Peyer's patch (tissue), 4 donors: ENCODE measurements at regions not wholly inside any gene's neighbourhood (a gene's known extent, or its start where the extent isn't known, plus 50 kb on each side); places are given as distances from the start of the nearest gene placed in this dataset.

Experiments
- DNase-seq, 3 donors: peaks; one replicate each; pipeline ENCODE4 v3.0.0-alpha.2; 2017 to 2019
- H3K27ac ChIP-seq, 4 donors: fragments of 200-600 bp; sonication (generic); one replicate each; pipeline ENCODE4 v1.5.1; 2016 to 2019
- H3K27me3 ChIP-seq, 2 donors: fragments of 200-600 bp; sonication (generic); one replicate each; pipeline ENCODE4 v1.5.1; 2019
- H3K36me3 ChIP-seq, 3 donors: fragments of 200-600 bp; sonication (generic); one replicate each; pipeline ENCODE4 v1.5.1; 2016 to 2019
- H3K4me1 ChIP-seq, 4 donors: fragments of 200-600 bp; sonication (generic); one replicate each; pipeline ENCODE4 v1.5.1; 2016 to 2019
- H3K4me3 ChIP-seq, 4 donors: fragments of 200-600 bp; sonication (generic); 1 replicate in 3 of 4; 2 replicates in 1 of 4; pipeline ENCODE4 v1.5.1; 2016 to 2019; ENCODE audit warnings: mild to moderate bottlenecking in 1 of 4
- H3K9me3 ChIP-seq, 4 donors: fragments of 200-600 bp; sonication (generic); one replicate each; pipeline ENCODE4 v1.5.1; 2016 to 2019; ENCODE audit warnings: mild to moderate bottlenecking in 1 of 4
- POLR2A ChIP-seq, 2 donors: fragments of 450-650 bp; IDR thresholded peaks; one replicate each; pipeline ENCODE4 v1.5.1; 2017; ENCODE audit warnings: antibody characterized with exemption in 2 of 2, mild to moderate bottlenecking in 2 of 2, moderate library complexity in 2 of 2
- TF ChIP-seq, protein P1 (sequence below), 6 experiments: fragments of 450-650 bp in 4 of 6; fragments of 200-600 bp in 2 of 6; sonication (generic) in 1 of 6; IDR thresholded peaks; one replicate each; pipeline ENCODE4 v1.5.1; 2017 to 2019; ENCODE audit warnings: antibody characterized with exemption in 6 of 6, mild to moderate bottlenecking in 3 of 6, moderate library complexity in 1 of 6

DNA sequence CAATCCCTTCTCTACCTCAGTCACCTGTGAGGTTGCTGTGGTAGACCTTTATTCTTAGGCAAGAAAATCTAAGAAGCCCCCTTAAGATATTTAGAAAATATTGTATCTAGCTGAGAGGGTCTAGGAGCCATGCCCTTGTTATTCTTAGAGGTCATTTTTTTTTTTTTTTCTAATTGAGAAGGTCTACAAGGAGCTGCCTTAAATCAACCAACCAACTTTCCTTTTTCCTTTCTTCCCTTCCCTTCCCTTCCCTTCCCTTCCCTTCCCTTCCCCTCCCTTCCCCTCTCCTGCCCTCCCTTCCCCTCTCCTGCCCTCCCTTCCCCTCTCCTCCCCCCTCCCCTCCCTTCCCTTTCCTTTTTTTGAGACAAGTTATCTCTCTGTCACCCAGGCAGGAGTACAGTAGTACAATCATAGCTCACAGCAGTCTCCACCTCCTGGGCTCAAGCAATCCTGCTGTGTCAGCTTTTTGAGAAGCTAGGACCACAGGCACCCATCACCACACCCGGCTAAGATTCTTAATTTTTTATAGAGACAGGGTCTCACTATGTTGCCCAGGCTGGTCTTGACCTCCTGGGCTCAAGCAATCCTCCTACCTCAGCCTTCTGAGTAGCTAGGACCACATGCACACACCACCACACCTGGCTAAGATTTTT, 668.4 kb upstream of the FBXO33 start:
- DNase-seq: no peak
- H3K36me3 ChIP-seq: no peaks in the 10 kb centered on the region

DNA sequence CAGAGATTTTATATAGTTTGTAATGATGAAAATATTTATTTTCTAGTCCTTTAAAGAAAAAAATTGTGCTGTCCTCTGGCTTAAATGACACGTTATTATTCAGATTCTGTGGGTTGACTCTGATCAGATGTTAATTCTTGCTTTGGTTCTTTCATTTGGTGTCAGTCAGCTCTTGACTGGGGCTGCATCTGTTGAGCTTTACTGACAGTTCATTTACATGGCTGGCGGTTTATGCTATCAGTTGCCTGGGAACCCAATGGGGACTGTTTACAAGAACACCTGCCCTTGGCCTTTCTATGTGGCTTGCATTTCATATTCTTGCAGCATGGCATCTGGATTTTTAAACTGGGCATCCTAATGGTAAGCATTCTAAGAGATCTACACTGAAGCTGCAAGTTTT, 667.1 kb upstream of the FBXO33 start:
- no peak overlapping the region for H3K27ac ChIP-seq
- TF ChIP-seq, protein P1, sequence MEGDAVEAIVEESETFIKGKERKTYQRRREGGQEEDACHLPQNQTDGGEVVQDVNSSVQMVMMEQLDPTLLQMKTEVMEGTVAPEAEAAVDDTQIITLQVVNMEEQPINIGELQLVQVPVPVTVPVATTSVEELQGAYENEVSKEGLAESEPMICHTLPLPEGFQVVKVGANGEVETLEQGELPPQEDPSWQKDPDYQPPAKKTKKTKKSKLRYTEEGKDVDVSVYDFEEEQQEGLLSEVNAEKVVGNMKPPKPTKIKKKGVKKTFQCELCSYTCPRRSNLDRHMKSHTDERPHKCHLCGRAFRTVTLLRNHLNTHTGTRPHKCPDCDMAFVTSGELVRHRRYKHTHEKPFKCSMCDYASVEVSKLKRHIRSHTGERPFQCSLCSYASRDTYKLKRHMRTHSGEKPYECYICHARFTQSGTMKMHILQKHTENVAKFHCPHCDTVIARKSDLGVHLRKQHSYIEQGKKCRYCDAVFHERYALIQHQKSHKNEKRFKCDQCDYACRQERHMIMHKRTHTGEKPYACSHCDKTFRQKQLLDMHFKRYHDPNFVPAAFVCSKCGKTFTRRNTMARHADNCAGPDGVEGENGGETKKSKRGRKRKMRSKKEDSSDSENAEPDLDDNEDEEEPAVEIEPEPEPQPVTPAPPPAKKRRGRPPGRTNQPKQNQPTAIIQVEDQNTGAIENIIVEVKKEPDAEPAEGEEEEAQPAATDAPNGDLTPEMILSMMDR (IDR thresholded peaks at IDR 0.05): no peak
- no peak for TF ChIP-seq POLR2A (IDR thresholded peaks at IDR 0.05)
- no peaks in the 10 kb centered on the region for H3K36me3 ChIP-seq
- no peak for DNase-seq
- no peak overlapping the region for H3K4me3 ChIP-seq
- no peaks in the 10 kb centered on the region for H3K27me3 ChIP-seq
- no peaks in the 10 kb centered on the region for H3K9me3 ChIP-seq
- no peaks in the 10 kb centered on the region for H3K4me1 ChIP-seq

More for the DNA sequence above, 668.4 kb upstream of the FBXO33 start:
- H3K27me3 ChIP-seq: no peaks in the 10 kb centered on the region
- no peak overlapping the region for H3K4me3 ChIP-seq
- no peaks in the 10 kb centered on the region for H3K4me1 ChIP-seq
- H3K9me3 ChIP-seq: no peaks in the 10 kb centered on the region
- no peak overlapping the region for H3K27ac ChIP-seq
- TF ChIP-seq, protein P1 (IDR thresholded peaks at IDR 0.05): no peak
- TF ChIP-seq POLR2A (IDR thresholded peaks at IDR 0.05): no peak

DNA sequence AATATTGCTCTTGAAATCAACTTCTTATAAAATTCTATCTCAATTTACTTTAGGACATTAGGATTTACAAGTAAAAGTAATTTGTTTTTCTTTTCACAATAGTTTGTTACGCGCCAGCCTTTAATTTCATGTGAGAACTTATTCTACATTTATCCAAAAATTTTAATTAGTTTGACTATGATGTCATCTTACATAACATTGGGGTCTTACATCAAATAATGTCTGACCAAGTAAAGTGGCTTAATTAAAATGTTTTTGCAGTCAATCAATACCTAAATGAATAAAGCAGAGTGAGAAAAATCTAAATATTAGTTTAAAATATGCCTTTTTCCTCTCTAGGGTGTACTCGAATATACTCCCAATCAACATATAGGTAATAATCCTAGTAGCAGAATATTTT, 666.2 kb upstream of the FBXO33 start:
- TF ChIP-seq POLR2A (IDR thresholded peaks at IDR 0.05): no peak
- TF ChIP-seq, protein P1 (IDR thresholded peaks at IDR 0.05): no peak
- DNase-seq: no peak
- H3K27ac ChIP-seq: no peak overlapping the region
- no peaks in the 10 kb centered on the region for H3K4me1 ChIP-seq
- no peaks in the 10 kb centered on the region for H3K9me3 ChIP-seq
- no peaks in the 10 kb centered on the region for H3K36me3 ChIP-seq
- no peak overlapping the region for H3K4me3 ChIP-seq
- no peaks in the 10 kb centered on the region for H3K27me3 ChIP-seq

DNA sequence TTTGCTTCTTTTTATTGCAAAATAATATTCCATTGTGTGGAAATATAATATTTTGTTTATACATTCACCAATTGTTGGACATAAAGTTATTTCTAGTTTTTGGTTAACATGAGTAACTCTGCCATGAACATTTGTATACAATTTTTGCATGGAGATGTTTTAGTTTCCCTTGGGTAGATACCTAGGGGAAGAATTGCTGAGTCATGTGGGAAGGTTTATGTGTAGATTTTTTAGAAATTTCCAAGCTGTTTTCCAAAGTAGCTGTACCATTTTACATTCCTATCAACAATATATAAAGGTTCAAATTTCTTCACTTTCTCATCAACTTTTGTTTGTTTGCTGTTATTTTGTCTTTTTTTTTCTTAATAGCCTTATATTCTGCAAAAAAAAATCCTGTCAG, 664.7 kb upstream of the FBXO33 start:
- no peak for DNase-seq
- H3K27ac ChIP-seq: no peak overlapping the region
- H3K27me3 ChIP-seq: no peaks in the 10 kb centered on the region

GRCh38 chr14:40093800-40094199, 661.6 kb upstream of the FBXO33 start:
- Histone ChIP-seq H3K4me3 (no peak overlapping the region), H3K27me3 (no peaks in the 10 kb centered on the region), H3K9me3 (no peaks in the 10 kb centered on the region), H3K27ac (no peak overlapping the region), H3K36me3 (no peaks in the 10 kb centered on the region), H3K4me1 (no peaks in the 10 kb centered on the region)
- DNase-seq: no peak
- TF ChIP-seq, protein P1 (IDR thresholded peaks at IDR 0.05): no peak
- TF ChIP-seq POLR2A (IDR thresholded peaks at IDR 0.05): no peak

More for the DNA sequence above, 664.7 kb upstream of the FBXO33 start:
- H3K4me1 ChIP-seq: no peaks in the 10 kb centered on the region
- no peak overlapping the region for H3K4me3 ChIP-seq
- H3K9me3 ChIP-seq: no peaks in the 10 kb centered on the region
- no peaks in the 10 kb centered on the region for H3K36me3 ChIP-seq
- no peak for TF ChIP-seq POLR2A (IDR thresholded peaks at IDR 0.05)
- TF ChIP-seq, protein P1 (IDR thresholded peaks at IDR 0.05): no peak

DNA sequence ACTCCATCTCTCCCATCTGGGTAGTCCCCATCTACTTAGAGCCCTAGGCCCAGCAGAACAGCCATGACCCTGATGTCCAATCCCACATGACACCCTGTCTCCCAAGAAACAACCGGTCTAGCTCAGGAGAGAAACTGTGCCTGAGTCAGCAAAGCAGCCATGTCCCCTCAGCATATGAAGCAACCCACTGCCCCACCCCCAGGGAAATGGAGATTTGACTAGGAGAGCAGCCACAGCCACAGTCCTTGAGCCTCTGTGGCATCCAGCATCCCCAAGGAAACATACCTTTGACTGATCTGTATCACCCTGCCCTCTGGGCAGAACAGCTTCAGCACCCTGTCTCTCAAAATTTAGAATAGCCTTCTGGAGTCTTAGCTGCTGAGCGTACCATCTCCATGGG, 641.9 kb upstream of the FBXO33 start:
- TF ChIP-seq, protein P1 (IDR thresholded peaks at IDR 0.05): no peak
- no peak for TF ChIP-seq POLR2A (IDR thresholded peaks at IDR 0.05)
- Histone ChIP-seq H3K27me3 (no peaks in the 10 kb centered on the region), H3K4me3 (no peak overlapping the region), H3K9me3 (no peaks in the 10 kb centered on the region), H3K36me3 (no peaks in the 10 kb centered on the region), H3K4me1 (no peaks in the 10 kb centered on the region), H3K27ac (no peak overlapping the region)
- DNase-seq: no peak
